CD14-positive monocyte (primary cell): ENCODE measurements at regions not wholly inside any gene's neighbourhood (a gene's known extent, or its start where the extent isn't known, plus 50 kb on each side); places are given as distances from the start of the nearest gene placed in this dataset.

Source experiments
- DNase-seq, 3 donors: peaks; one replicate each; pipeline ENCODE4 v3.0.0-alpha.2; 2011 to 2022
- H2AFZ ChIP-seq: 2 replicates; pipeline ENCODE4 v1.6.0; 2012; ENCODE audit warnings: mild to moderate bottlenecking, low read depth, low read length, inconsistent platforms; ENCODE audit not compliant: insufficient read depth, poor library complexity, severe bottlenecking
- H3K27ac ChIP-seq, 2 donors: 1 replicate in 1 of 2; 2 replicates in 1 of 2; pipeline ENCODE4 v1.5.1; 2012 to 2013; ENCODE audit warnings: low read length in 2 of 2, control low read depth in 1 of 2, inconsistent platforms in 1 of 2, low read depth in 1 of 2, mild to moderate bottlenecking in 1 of 2
- H3K27me3 ChIP-seq, 2 donors: one replicate each; pipeline versions ENCODE4 v1.6.0 to v1.6.1; 2011 to 2013; ENCODE audit warnings: low read length in 2 of 2; ENCODE audit not compliant: control insufficient read depth in 2 of 2, insufficient read depth in 2 of 2
- H3K36me3 ChIP-seq, 2 donors: replicated peaks in 1 of 2; 1 replicate in 1 of 2; 2 replicates in 1 of 2; pipeline versions ENCODE4 v1.5.1 to v1.6.1; 2012 to 2013; ENCODE audit warnings: low read length in 2 of 2, control low read depth in 1 of 2, inconsistent platforms in 1 of 2, mild to moderate bottlenecking in 1 of 2; ENCODE audit not compliant: insufficient read depth in 2 of 2, control insufficient read depth in 1 of 2
- H3K4me1 ChIP-seq, 2 donors: 1 replicate in 1 of 2; 2 replicates in 1 of 2; pipeline versions ENCODE4 v1.5.1 to v1.6.1; 2012 to 2013; ENCODE audit warnings: low read length in 2 of 2, control low read depth in 1 of 2, inconsistent platforms in 1 of 2, mild to moderate bottlenecking in 1 of 2, moderate library complexity in 1 of 2; ENCODE audit not compliant: insufficient read depth in 2 of 2, control insufficient read depth in 1 of 2
- H3K4me2 ChIP-seq: replicated peaks from 2 replicates; pipeline ENCODE3; 2012; ENCODE audit warnings: low read length, moderate library complexity, mild to moderate bottlenecking; ENCODE audit not compliant: poor library complexity, severe bottlenecking; ENCODE audit errors: extremely low read depth
- H3K4me3 ChIP-seq, 3 experiments: fragments of 200-600 bp in 1 of 3; sonication (generic) in 1 of 3; replicated peaks in 1 of 3; 1 replicate in 2 of 3; 2 replicates in 1 of 3; pipeline ENCODE4 v1.5.1; 2011 to 2013; ENCODE audit warnings: low read length in 3 of 3, mild to moderate bottlenecking in 3 of 3, control low read depth in 2 of 3, low read depth in 2 of 3, inconsistent platforms in 1 of 3, moderate library complexity in 1 of 3
- H3K79me2 ChIP-seq: 2 replicates; pipeline ENCODE4 v1.6.0; 2012; ENCODE audit warnings: mild to moderate bottlenecking, control low read depth, inconsistent platforms, low read length, moderate library complexity; ENCODE audit not compliant: insufficient read depth
- H3K9ac ChIP-seq: 2 replicates; pipeline ENCODE4 v1.6.0; 2017; ENCODE audit warnings: low read length, mild to moderate bottlenecking; ENCODE audit not compliant: insufficient read depth, poor library complexity, severe bottlenecking
- H3K9me3 ChIP-seq, 2 donors: replicated peaks in 1 of 2; 1 replicate in 1 of 2; 2 replicates in 1 of 2; pipeline versions ENCODE4 v1.5.1 to v1.6.1; 2012 to 2013; ENCODE audit warnings: low read length in 2 of 2, control low read depth in 1 of 2; ENCODE audit not compliant: control insufficient read depth in 1 of 2, insufficient read depth in 1 of 2
- H4K20me1 ChIP-seq: 2 replicates; pipeline ENCODE4 v1.6.0; 2012; ENCODE audit warnings: mild to moderate bottlenecking, low read length, control low read depth, moderate library complexity; ENCODE audit not compliant: insufficient read depth
- H3K27ac Mint-ChIP-seq, 7 donors: one replicate each; pipeline ENCODE4 v1.8.0; 2020; ENCODE audit warnings: mild to moderate bottlenecking in 7 of 7, mixed read lengths in 7 of 7, moderate library complexity in 6 of 7, inconsistent platforms in 2 of 7
- H3K27me3 Mint-ChIP-seq, 3 donors: one replicate each; pipeline ENCODE4 v1.8.0; 2021 to 2022; ENCODE audit warnings: low read depth in 3 of 3, mild to moderate bottlenecking in 3 of 3, mixed read lengths in 3 of 3, moderate library complexity in 3 of 3, inconsistent platforms in 1 of 3
- H3K36me3 Mint-ChIP-seq, 2 donors: one replicate each; pipeline ENCODE4 v1.8.0; 2020; ENCODE audit warnings: mixed read lengths in 2 of 2, inconsistent platforms in 1 of 2, mild to moderate bottlenecking in 1 of 2
- H3K4me1 Mint-ChIP-seq: one replicate; pipeline ENCODE4 v1.8.0; 2020; ENCODE audit warnings: mild to moderate bottlenecking, mixed read lengths
- H3K4me3 Mint-ChIP-seq, 2 donors: one replicate each; pipeline ENCODE4 v1.8.0; 2020; ENCODE audit warnings: mild to moderate bottlenecking in 2 of 2, mixed read lengths in 2 of 2, moderate library complexity in 1 of 2
- H3K9me3 Mint-ChIP-seq, 7 donors: one replicate each; pipeline ENCODE4 v1.8.0; 2020 to 2022; ENCODE audit warnings: mixed read lengths in 7 of 7, mild to moderate bottlenecking in 6 of 7, moderate library complexity in 6 of 7, inconsistent platforms in 2 of 7
- CTCF ChIP-seq: fragments of 200-600 bp; IDR thresholded peaks from one replicate; pipeline ENCODE4 v1.8.0; 2022; ENCODE audit warnings: antibody characterized with exemption, mild to moderate bottlenecking
- WGBS: methylation state at CpG from one replicate; pipeline ENCODE4 v1.1.5; 2013; ENCODE audit warnings: missing lambda C conversion rate; ENCODE audit not compliant: insufficient coverage; 5-methylcytosine and 5-hydroxymethylcytosine counted together
- intact Hi-C, 2 donors: fragments of 100-400 bp; cut with micrococcal nuclease; formaldehyde crosslinking; loops; one replicate each; pipeline versions ENCODE4 v1.15.0 to v1.15.1; 2023

GRCh38 chr2:51888120-51888519, 856.2 kb upstream of the NRXN1 start:
- no peak overlapping the region for H3K27ac ChIP-seq
- Mint-ChIP-seq H3K4me1 (no peaks in the 10 kb centered on the region), H3K36me3 (no peaks in the 10 kb centered on the region), H3K4me3 (no peak overlapping the region), H3K27ac (no peak overlapping the region), H3K9me3 (peaks cover 6 to 17% (median 13%) of the 10 kb centered on the region in 7 donors), H3K27me3 (no peaks in the 10 kb centered on the region)
- peaks cover 14 to 17% of the 10 kb centered on the region in 2 donors for H3K9me3 ChIP-seq
- no peak for TF ChIP-seq CTCF
- H3K4me1 ChIP-seq = no peaks in the 10 kb centered on the region
- WGBS = no CpG with 5 or more reads among the region's 1 CpG
- H3K9ac ChIP-seq = no peak overlapping the region
- H3K79me2 ChIP-seq = no peaks in the 10 kb centered on the region
- H3K4me2 ChIP-seq = no peak overlapping the region
- no peaks in the 10 kb centered on the region for H4K20me1 ChIP-seq
- no peak overlapping the region for H2AFZ ChIP-seq
- intact Hi-C loops = no loop called here
- no peaks in the 10 kb centered on the region for H3K36me3 ChIP-seq
- no peak overlapping the region for H3K4me3 ChIP-seq
- H3K27me3 ChIP-seq = no peaks in the 10 kb centered on the region
- DNase-seq = no peak

- no peak overlapping the region for H2AFZ ChIP-seq
Measured at GRCh38 chr2:51881673-51882072, 849.7 kb upstream of the NRXN1 start.

More at GRCh38 chr2:51881673-51882072, 849.7 kb upstream of the NRXN1 start:
- no peak overlapping the region for H3K4me3 ChIP-seq
- no peak overlapping the region for H3K9ac ChIP-seq
- H4K20me1 ChIP-seq = no peaks in the 10 kb centered on the region
- no peak for DNase-seq
- H3K27ac Mint-ChIP-seq = no peak overlapping the region
- intact Hi-C loops = no loop called here
- no peaks in the 10 kb centered on the region for H3K4me1 Mint-ChIP-seq
- no peaks in the 10 kb centered on the region for H3K27me3 ChIP-seq
- WGBS = no CpG with 5 or more reads among the region's 3 CpGs
- H3K27ac ChIP-seq = no peak overlapping the region
- no peak overlapping the region for H3K4me3 Mint-ChIP-seq
- no peaks in the 10 kb centered on the region for H3K36me3 Mint-ChIP-seq
- H3K36me3 ChIP-seq = no peaks in the 10 kb centered on the region
- peaks cover 5% of the 10 kb centered on the region in 2 donors for H3K9me3 ChIP-seq
- H3K9me3 Mint-ChIP-seq = peaks cover 0 to 21% (median 8%) of the 10 kb centered on the region in 7 donors
- TF ChIP-seq CTCF = no peak
- H3K79me2 ChIP-seq = no peaks in the 10 kb centered on the region
- peaks cover 0 to 1% (median 1%) of the 10 kb centered on the region in 3 donors for H3K27me3 Mint-ChIP-seq
- no peak overlapping the region for H3K4me2 ChIP-seq
- H3K4me1 ChIP-seq = no peaks in the 10 kb centered on the region
